Gastroesophageal sphincter (tissue), 4 donors: ENCODE measurements at regions not wholly inside any gene's neighbourhood (a gene's known extent, or its start where the extent isn't known, plus 50 kb on each side); places are given as distances from the start of the nearest gene placed in this dataset.

ENCODE experiments used
- ATAC-seq: fragments of 150-250 bp; one replicate; pipeline ENCODE4 v1.9.1; 2016; ENCODE audit warnings: mild to moderate bottlenecking, moderate library complexity
- H3K27ac ChIP-seq, 4 donors: fragments of 200-600 bp; sonication (generic) in 3 of 4; 1 replicate in 3 of 4; 2 replicates in 1 of 4; pipeline ENCODE4 v1.5.1; 2016 to 2019
- H3K27me3 ChIP-seq: fragments of 200-600 bp; sonication (generic); one replicate; pipeline ENCODE4 v1.5.1; 2019
- H3K36me3 ChIP-seq, 2 donors: fragments of 200-600 bp; sonication (generic); one replicate each; pipeline ENCODE4 v1.5.1; 2019; ENCODE audit warnings: control low read depth in 1 of 2
- H3K4me1 ChIP-seq, 3 donors: fragments of 200-600 bp; sonication (generic); 1 replicate in 2 of 3; 2 replicates in 1 of 3; pipeline ENCODE4 v1.5.1; 2016 to 2019; ENCODE audit warnings: control low read depth in 2 of 3
- H3K4me3 ChIP-seq, 2 donors: fragments of 200-600 bp; sonication (generic); one replicate each; pipeline ENCODE4 v1.5.1; 2019; ENCODE audit warnings: mild to moderate bottlenecking in 1 of 2, moderate library complexity in 1 of 2
- H3K9me3 ChIP-seq, 3 donors: fragments of 200-600 bp; sonication (generic); one replicate each; pipeline ENCODE4 v1.5.1; 2017 to 2019; ENCODE audit warnings: control low read depth in 2 of 3
- EP300 ChIP-seq: sonication (generic); formaldehyde crosslinking; IDR thresholded peaks from one replicate; pipeline ENCODE4 v1.6.1; 2017; ENCODE audit warnings: antibody characterized with exemption, mild to moderate bottlenecking
- POLR2A ChIP-seq, 2 donors: fragments of 450-650 bp; IDR thresholded peaks; one replicate each; pipeline ENCODE4 v1.6.1; 2017; ENCODE audit warnings: antibody characterized with exemption in 2 of 2, mild to moderate bottlenecking in 2 of 2, moderate library complexity in 1 of 2
- POLR2AphosphoS5 ChIP-seq: sonication (generic); formaldehyde crosslinking; IDR thresholded peaks from one replicate; pipeline ENCODE4 v1.6.1; 2017; ENCODE audit warnings: antibody characterized with exemption
- WGBS, 2 donors: methylation state at CpG; one replicate each; pipeline ENCODE4 v1.1.5; 2018; ENCODE audit warnings: low coverage in 1 of 2; 5-methylcytosine and 5-hydroxymethylcytosine counted together
- TF ChIP-seq, protein P1 (sequence below), 4 experiments: fragments of 200-600 bp in 2 of 4; fragments of 450-650 bp in 2 of 4; sonication (generic) in 1 of 4; IDR thresholded peaks; one replicate each; pipeline ENCODE4 v1.5.1; 2017 to 2019; ENCODE audit warnings: antibody characterized with exemption in 4 of 4, mild to moderate bottlenecking in 2 of 4, moderate library complexity in 2 of 4

GRCh38 chr6:6704103-6705060 lies 115.9 kb downstream of the LY86 start:
- no peak overlapping the region for H3K4me3 ChIP-seq
- no peak overlapping the region for H3K27ac ChIP-seq
- ATAC-seq, result no peak
- H3K9me3 ChIP-seq, result no peaks in the 10 kb centered on the region
- TF ChIP-seq POLR2A (IDR thresholded peaks at IDR 0.05), result no peak
- TF ChIP-seq EP300, result no peak
- TF ChIP-seq POLR2AphosphoS5, result no peak
- TF ChIP-seq, protein P1, sequence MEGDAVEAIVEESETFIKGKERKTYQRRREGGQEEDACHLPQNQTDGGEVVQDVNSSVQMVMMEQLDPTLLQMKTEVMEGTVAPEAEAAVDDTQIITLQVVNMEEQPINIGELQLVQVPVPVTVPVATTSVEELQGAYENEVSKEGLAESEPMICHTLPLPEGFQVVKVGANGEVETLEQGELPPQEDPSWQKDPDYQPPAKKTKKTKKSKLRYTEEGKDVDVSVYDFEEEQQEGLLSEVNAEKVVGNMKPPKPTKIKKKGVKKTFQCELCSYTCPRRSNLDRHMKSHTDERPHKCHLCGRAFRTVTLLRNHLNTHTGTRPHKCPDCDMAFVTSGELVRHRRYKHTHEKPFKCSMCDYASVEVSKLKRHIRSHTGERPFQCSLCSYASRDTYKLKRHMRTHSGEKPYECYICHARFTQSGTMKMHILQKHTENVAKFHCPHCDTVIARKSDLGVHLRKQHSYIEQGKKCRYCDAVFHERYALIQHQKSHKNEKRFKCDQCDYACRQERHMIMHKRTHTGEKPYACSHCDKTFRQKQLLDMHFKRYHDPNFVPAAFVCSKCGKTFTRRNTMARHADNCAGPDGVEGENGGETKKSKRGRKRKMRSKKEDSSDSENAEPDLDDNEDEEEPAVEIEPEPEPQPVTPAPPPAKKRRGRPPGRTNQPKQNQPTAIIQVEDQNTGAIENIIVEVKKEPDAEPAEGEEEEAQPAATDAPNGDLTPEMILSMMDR (IDR thresholded peaks at IDR 0.05), result no peak
- H3K4me1 ChIP-seq, result peaks cover 3 to 13% (median 11%) of the 10 kb centered on the region in 3 donors
- 79 to 88% methylated on average over 5 to 10 of the region's 13 CpGs for WGBS, 2 donors
- no peaks in the 10 kb centered on the region for H3K36me3 ChIP-seq
- H3K27me3 ChIP-seq, result no peaks in the 10 kb centered on the region

- no peaks in the 10 kb centered on the region for H3K27me3 ChIP-seq
- no peaks in the 10 kb centered on the region for H3K36me3 ChIP-seq
- ATAC-seq, result no peak
- no peak for TF ChIP-seq EP300
- TF ChIP-seq, protein P1 (IDR thresholded peaks at IDR 0.05), result no peak
- no peak for TF ChIP-seq POLR2AphosphoS5
- TF ChIP-seq POLR2A (IDR thresholded peaks at IDR 0.05), result no peak
- H3K9me3 ChIP-seq, result no peaks in the 10 kb centered on the region
- H3K27ac ChIP-seq, result no peak overlapping the region
- 96 to 97% methylated on average over 3 of the region's 3 CpGs for WGBS, 2 donors
- peaks cover 0 to 6% (median 4%) of the 10 kb centered on the region in 3 donors for H3K4me1 ChIP-seq
- H3K4me3 ChIP-seq, result no peak overlapping the region
Measured at GRCh38 chr6:6705061-6705425, 116.5 kb downstream of the LY86 start.

- Histone ChIP-seq H3K27me3 (no peaks in the 10 kb centered on the region), H3K36me3 (no peaks in the 10 kb centered on the region), H3K4me1 (no peaks in the 10 kb centered on the region), H3K4me3 (no peak overlapping the region), H3K9me3 (no peaks in the 10 kb centered on the region), H3K27ac (no peak overlapping the region)
- ATAC-seq, result no peak
- TF ChIP-seq POLR2A (IDR thresholded peaks at IDR 0.05) (no peak), EP300 (no peak), POLR2AphosphoS5 (no peak)
- TF ChIP-seq, protein P1 (IDR thresholded peaks at IDR 0.05), result no peak
- 86 to 87% methylated on average over 2 to 8 of the region's 13 CpGs for WGBS, 2 donors
Measured at GRCh38 chr6:6705915-6706675, 117.6 kb downstream of the LY86 start.

GRCh38 chr6:6707143-6707542 lies 118.6 kb downstream of the LY86 start:
- TF ChIP-seq EP300, result no peak
- no peak for TF ChIP-seq POLR2AphosphoS5
- TF ChIP-seq POLR2A (IDR thresholded peaks at IDR 0.05), result no peak
- TF ChIP-seq, protein P1 (IDR thresholded peaks at IDR 0.05), result no peak
- ATAC-seq, result no peak
- Histone ChIP-seq H3K4me3 (no peak overlapping the region), H3K27me3 (no peaks in the 10 kb centered on the region), H3K9me3 (no peaks in the 10 kb centered on the region), H3K4me1 (no peaks in the 10 kb centered on the region), H3K36me3 (no peaks in the 10 kb centered on the region), H3K27ac (no peak overlapping the region)
- 74% methylated on average over 6 of the region's 6 CpGs; no CpG with 5 or more reads in 1 of the 2 donors for WGBS, 2 donors
